Osteoblast (primary cell): ENCODE measurements at regions not wholly inside any gene's neighbourhood (a gene's known extent, or its start where the extent isn't known, plus 50 kb on each side); places are given as distances from the start of the nearest gene placed in this dataset.

ENCODE experiments used
- DNase-seq: peaks from one replicate; pipeline ENCODE4 v3.0.0; 2011; ENCODE audit warnings: low spot score, mixed read lengths; ENCODE audit not compliant: insufficient read length; ENCODE audit errors: missing footprints
- H2AFZ ChIP-seq: 2 replicates; pipeline ENCODE4 v1.6.0; 2011; ENCODE audit warnings: mild to moderate bottlenecking, low read length
- H3K27ac ChIP-seq: 2 replicates; pipeline ENCODE4 v1.5.1; 2011; ENCODE audit warnings: mild to moderate bottlenecking, low read depth, low read length, moderate library complexity
- H3K27me3 ChIP-seq: 2 replicates; pipeline ENCODE4 v1.6.0; 2012; ENCODE audit warnings: mild to moderate bottlenecking, control low read depth, inconsistent platforms, low read length, moderate library complexity; ENCODE audit not compliant: insufficient read depth
- H3K36me3 ChIP-seq: 2 replicates; pipeline ENCODE4 v1.5.1; 2011; ENCODE audit warnings: mild to moderate bottlenecking, low read length, control low read depth, moderate library complexity; ENCODE audit not compliant: insufficient read depth
- H3K4me1 ChIP-seq: 2 replicates; pipeline ENCODE4 v1.5.1; 2011; ENCODE audit warnings: mild to moderate bottlenecking, low read length, control low read depth, moderate library complexity; ENCODE audit not compliant: insufficient read depth
- H3K4me2 ChIP-seq: 2 replicates; pipeline ENCODE4 v1.6.0; 2011; ENCODE audit warnings: mild to moderate bottlenecking, low read length; ENCODE audit not compliant: insufficient read depth
- H3K4me3 ChIP-seq: fragments of 200-600 bp; sonication (generic); 3 replicates; pipeline ENCODE4 v1.5.1; 2012; ENCODE audit warnings: mild to moderate bottlenecking, low read length, inconsistent platforms; ENCODE audit not compliant: insufficient read depth
- H3K79me2 ChIP-seq: 2 replicates; pipeline ENCODE4 v1.6.0; 2012; ENCODE audit warnings: mild to moderate bottlenecking, low read length, control low read depth, inconsistent platforms; ENCODE audit not compliant: insufficient read depth
- H3K9me3 ChIP-seq: 2 replicates; pipeline ENCODE4 v1.5.1; 2011; ENCODE audit warnings: low read depth, low read length, control low read depth
- H4K20me1 ChIP-seq: 2 replicates; pipeline ENCODE4 v1.6.0; 2012; ENCODE audit warnings: mild to moderate bottlenecking, low read length, control low read depth; ENCODE audit not compliant: insufficient read depth
- CTCF ChIP-seq: IDR thresholded peaks from 2 replicates; pipeline ENCODE4 v1.5.1; 2011; ENCODE audit warnings: mild to moderate bottlenecking, low read depth, low read length, moderate library complexity; ENCODE audit errors: extremely low read depth

GRCh38 chr3:106276151-106276550, 407.3 kb upstream of the CBLB start:
- no peaks in the 10 kb centered on the region for H3K36me3 ChIP-seq
- H3K4me1 ChIP-seq, result no peaks in the 10 kb centered on the region
- no peaks in the 10 kb centered on the region for H4K20me1 ChIP-seq
- H3K79me2 ChIP-seq, result no peaks in the 10 kb centered on the region
- TF ChIP-seq CTCF, result no peak
- no peaks in the 10 kb centered on the region for H3K27me3 ChIP-seq
- no peak for DNase-seq
- H3K4me3 ChIP-seq, result no peak overlapping the region
- no peak overlapping the region for H3K4me2 ChIP-seq
- H3K27ac ChIP-seq, result no peak overlapping the region
- H3K9me3 ChIP-seq, result no peaks in the 10 kb centered on the region
- H2AFZ ChIP-seq, result no peak overlapping the region

GRCh38 chr3:106276755-106277612, 408.2 kb upstream of the CBLB start:
- no peak for DNase-seq
- H3K27ac ChIP-seq, result no peak overlapping the region
- H3K79me2 ChIP-seq, result no peaks in the 10 kb centered on the region
- no peak overlapping the region for H3K4me2 ChIP-seq
- TF ChIP-seq CTCF, result no peak
- no peaks in the 10 kb centered on the region for H3K36me3 ChIP-seq
- H2AFZ ChIP-seq, result no peak overlapping the region
- H3K9me3 ChIP-seq, result no peaks in the 10 kb centered on the region
- H3K27me3 ChIP-seq, result no peaks in the 10 kb centered on the region
- no peak overlapping the region for H3K4me3 ChIP-seq
- H4K20me1 ChIP-seq, result no peaks in the 10 kb centered on the region
- H3K4me1 ChIP-seq, result no peaks in the 10 kb centered on the region

GRCh38 chr3:106277731-106278130, 408.9 kb upstream of the CBLB start:
- no peak overlapping the region for H3K4me2 ChIP-seq
- no peaks in the 10 kb centered on the region for H3K27me3 ChIP-seq
- H3K79me2 ChIP-seq, result no peaks in the 10 kb centered on the region
- no peak overlapping the region for H3K27ac ChIP-seq
- DNase-seq, result no peak
- no peaks in the 10 kb centered on the region for H3K4me1 ChIP-seq
- H2AFZ ChIP-seq, result no peak overlapping the region
- H3K4me3 ChIP-seq, result no peak overlapping the region
- no peaks in the 10 kb centered on the region for H4K20me1 ChIP-seq
- no peaks in the 10 kb centered on the region for H3K9me3 ChIP-seq
- H3K36me3 ChIP-seq, result no peaks in the 10 kb centered on the region
- TF ChIP-seq CTCF, result no peak

- Histone ChIP-seq H3K36me3 (no peaks in the 10 kb centered on the region), H3K4me3 (no peak overlapping the region), H3K27ac (no peak overlapping the region), H3K27me3 (no peaks in the 10 kb centered on the region), H3K4me2 (no peak overlapping the region), H3K79me2 (no peaks in the 10 kb centered on the region), H3K4me1 (no peaks in the 10 kb centered on the region), H2AFZ (no peak overlapping the region), H3K9me3 (no peaks in the 10 kb centered on the region), H4K20me1 (no peaks in the 10 kb centered on the region)
- no peak for DNase-seq
- no peak for TF ChIP-seq CTCF
These were observed 412.4 kb upstream of the CBLB start for GRCh38 chr3:106281221-106281620.
